ENCODE measurements at regions not wholly inside any gene's neighbourhood (a gene's known extent, or its start where the extent isn't known, plus 50 kb on each side); places are given as distances from the start of the nearest gene placed in this dataset.

- H3K4me1 Mint-ChIP-seq (ENCODE audit: low read depth): no peaks in the 10 kb centered on the region
- DNase-seq: no peak
- H3K27me3 Mint-ChIP-seq (ENCODE audit: low read depth): peaks cover 6% of the 10 kb centered on the region
- no peaks in the 10 kb centered on the region for H3K36me3 Mint-ChIP-seq (ENCODE audit: low read depth)
- CTCF ChIA-PET: no interaction called here
- intact Hi-C loops (cut with micrococcal nuclease): no loop called here
- H3K9me3 Mint-ChIP-seq: no peaks in the 10 kb centered on the region
- H3K27ac Mint-ChIP-seq: no peak overlapping the region
- H3K4me3 Mint-ChIP-seq: no peak overlapping the region
These were observed 61.3 kb upstream of the NXT1 start for GRCh38 chr20:23289249-23289648.

GRCh38 chr20:23287354-23288190 is 63.0 kb upstream of the NXT1 start:
- no peak overlapping the region for H3K4me3 Mint-ChIP-seq
- H3K4me1 Mint-ChIP-seq (ENCODE audit: low read depth): no peaks in the 10 kb centered on the region
- no peak overlapping the region for H3K27ac Mint-ChIP-seq
- no peaks in the 10 kb centered on the region for H3K9me3 Mint-ChIP-seq
- intact Hi-C loops (cut with micrococcal nuclease): no loop called here
- no peaks in the 10 kb centered on the region for H3K36me3 Mint-ChIP-seq (ENCODE audit: low read depth)
- no peak for DNase-seq
- CTCF ChIA-PET: no interaction called here
- peaks cover 10% of the 10 kb centered on the region for H3K27me3 Mint-ChIP-seq (ENCODE audit: low read depth)

GRCh38 chr20:23286346-23286745 is 64.2 kb upstream of the NXT1 start:
- H3K9me3 Mint-ChIP-seq: no peaks in the 10 kb centered on the region
- peaks cover 9% of the 10 kb centered on the region for H3K27me3 Mint-ChIP-seq (ENCODE audit: low read depth)
- intact Hi-C loops (cut with micrococcal nuclease): no loop called here
- no peaks in the 10 kb centered on the region for H3K36me3 Mint-ChIP-seq (ENCODE audit: low read depth)
- no peak overlapping the region for H3K27ac Mint-ChIP-seq
- no peaks in the 10 kb centered on the region for H3K4me1 Mint-ChIP-seq (ENCODE audit: low read depth)
- H3K4me3 Mint-ChIP-seq: no peak overlapping the region
- no peak for DNase-seq
- CTCF ChIA-PET: no interaction called here

GRCh38 chr20:23285536-23285935 is 65.1 kb upstream of the NXT1 start:
- H3K4me1 Mint-ChIP-seq (ENCODE audit: low read depth): no peaks in the 10 kb centered on the region
- no peaks in the 10 kb centered on the region for H3K9me3 Mint-ChIP-seq
- no peak for DNase-seq
- intact Hi-C loops (cut with micrococcal nuclease): no loop called here
- no peak overlapping the region for H3K27ac Mint-ChIP-seq
- no peaks in the 10 kb centered on the region for H3K36me3 Mint-ChIP-seq (ENCODE audit: low read depth)
- no peak overlapping the region for H3K4me3 Mint-ChIP-seq
- H3K27me3 Mint-ChIP-seq (ENCODE audit: low read depth): peaks cover 7% of the 10 kb centered on the region
- CTCF ChIA-PET: no interaction called here

GRCh38 chr20:23284009-23284408 is 66.6 kb upstream of the NXT1 start:
- H3K4me3 Mint-ChIP-seq: no peak overlapping the region
- DNase-seq: no peak
- no peak overlapping the region for H3K27ac Mint-ChIP-seq
- H3K27me3 Mint-ChIP-seq (ENCODE audit: low read depth): peaks cover 7% of the 10 kb centered on the region
- no peaks in the 10 kb centered on the region for H3K36me3 Mint-ChIP-seq (ENCODE audit: low read depth)
- H3K9me3 Mint-ChIP-seq: no peaks in the 10 kb centered on the region
- intact Hi-C loops (cut with micrococcal nuclease): no loop called here
- no peaks in the 10 kb centered on the region for H3K4me1 Mint-ChIP-seq (ENCODE audit: low read depth)
- CTCF ChIA-PET: no interaction called here

- intact Hi-C loops (cut with micrococcal nuclease): no loop called here
- DNase-seq: no peak
- Mint-ChIP-seq H3K27me3 (ENCODE audit: low read depth) (peaks cover 7% of the 10 kb centered on the region), H3K9me3 (no peaks in the 10 kb centered on the region), H3K4me1 (ENCODE audit: low read depth) (no peaks in the 10 kb centered on the region), H3K36me3 (ENCODE audit: low read depth) (no peaks in the 10 kb centered on the region), H3K27ac (no peak overlapping the region), H3K4me3 (no peak overlapping the region)
- CTCF ChIA-PET: no interaction called here
These were observed 67.3 kb upstream of the NXT1 start for GRCh38 chr20:23283096-23283850.

GRCh38 chr20:23282546-23282945 is 68.0 kb upstream of the NXT1 start:
- CTCF ChIA-PET: interaction anchor here (0.8 kb wide), 1 partner anchor 928 kb away, joined by 6 read pairs; no protein-coding TSS in a partner anchor
- intact Hi-C loops (cut with micrococcal nuclease): no loop called here

GRCh38 chr20:23282111-23282510 is 68.5 kb upstream of the NXT1 start:
- intact Hi-C loops (cut with micrococcal nuclease): no loop called here
- DNase-seq: no peak
- H3K9me3 Mint-ChIP-seq: no peaks in the 10 kb centered on the region
- CTCF ChIA-PET: interaction anchor here (0.8 kb wide), 1 partner anchor 928 kb away, joined by 6 read pairs; no protein-coding TSS in a partner anchor
- no peak overlapping the region for H3K27ac Mint-ChIP-seq
- no peak overlapping the region for H3K4me3 Mint-ChIP-seq
- no peaks in the 10 kb centered on the region for H3K4me1 Mint-ChIP-seq (ENCODE audit: low read depth)
- peaks cover 7% of the 10 kb centered on the region for H3K27me3 Mint-ChIP-seq (ENCODE audit: low read depth)
- no peaks in the 10 kb centered on the region for H3K36me3 Mint-ChIP-seq (ENCODE audit: low read depth)

More at GRCh38 chr20:23282546-23282945, 68.0 kb upstream of the NXT1 start:
- Mint-ChIP-seq H3K9me3 (no peaks in the 10 kb centered on the region), H3K27me3 (ENCODE audit: low read depth) (peaks cover 7% of the 10 kb centered on the region), H3K36me3 (ENCODE audit: low read depth) (no peaks in the 10 kb centered on the region), H3K4me3 (no peak overlapping the region), H3K4me1 (ENCODE audit: low read depth) (no peaks in the 10 kb centered on the region), H3K27ac (no peak overlapping the region)
- no peak for DNase-seq

- H3K4me3 Mint-ChIP-seq: no peak overlapping the region
- no peaks in the 10 kb centered on the region for H3K4me1 Mint-ChIP-seq (ENCODE audit: low read depth)
- H3K27ac Mint-ChIP-seq: no peak overlapping the region
- intact Hi-C loops (cut with micrococcal nuclease): no loop called here
- no peaks in the 10 kb centered on the region for H3K36me3 Mint-ChIP-seq (ENCODE audit: low read depth)
- CTCF ChIA-PET: no interaction called here
- DNase-seq: no peak
- peaks cover 7% of the 10 kb centered on the region for H3K27me3 Mint-ChIP-seq (ENCODE audit: low read depth)
- H3K9me3 Mint-ChIP-seq: no peaks in the 10 kb centered on the region
These were observed 70.8 kb upstream of the NXT1 start for GRCh38 chr20:23279836-23280235.

GRCh38 chr20:23278172-23278571 is 72.4 kb upstream of the NXT1 start:
- Mint-ChIP-seq H3K36me3 (ENCODE audit: low read depth) (no peaks in the 10 kb centered on the region), H3K4me3 (no peak overlapping the region), H3K9me3 (no peaks in the 10 kb centered on the region), H3K4me1 (ENCODE audit: low read depth) (no peaks in the 10 kb centered on the region), H3K27ac (no peak overlapping the region), H3K27me3 (ENCODE audit: low read depth) (peaks cover 4% of the 10 kb centered on the region)
- intact Hi-C loops (cut with micrococcal nuclease): no loop called here
- CTCF ChIA-PET: no interaction called here
- no peak for DNase-seq

GRCh38 chr20:23277316-23277715 is 73.3 kb upstream of the NXT1 start:
- intact Hi-C loops (cut with micrococcal nuclease): no loop called here
- H3K36me3 Mint-ChIP-seq (ENCODE audit: low read depth): no peaks in the 10 kb centered on the region
- DNase-seq: no peak
- CTCF ChIA-PET: no interaction called here
- no peak overlapping the region for H3K4me3 Mint-ChIP-seq
- no peak overlapping the region for H3K27ac Mint-ChIP-seq
- no peaks in the 10 kb centered on the region for H3K4me1 Mint-ChIP-seq (ENCODE audit: low read depth)
- H3K27me3 Mint-ChIP-seq (ENCODE audit: low read depth): peaks cover 4% of the 10 kb centered on the region
- H3K9me3 Mint-ChIP-seq: no peaks in the 10 kb centered on the region

GRCh38 chr20:23273776-23274175 is 76.8 kb upstream of the NXT1 start:
- no peak overlapping the region for H3K27ac Mint-ChIP-seq
- H3K4me1 Mint-ChIP-seq (ENCODE audit: low read depth): no peaks in the 10 kb centered on the region
- no peak overlapping the region for H3K4me3 Mint-ChIP-seq
- CTCF ChIA-PET: no interaction called here
- intact Hi-C loops (cut with micrococcal nuclease): no loop called here
- peaks cover 6% of the 10 kb centered on the region for H3K9me3 Mint-ChIP-seq
- H3K36me3 Mint-ChIP-seq (ENCODE audit: low read depth): no peaks in the 10 kb centered on the region
- DNase-seq: no peak
- peaks cover 4% of the 10 kb centered on the region for H3K27me3 Mint-ChIP-seq (ENCODE audit: low read depth)

Measured in activated naive CD4-positive, alpha-beta T cell treated with anti-CD3 and anti-CD28 coated beads for 36 hours (primary cell).